CD4-positive, alpha-beta T cell (primary cell): ENCODE measurements at regions not wholly inside any gene's neighbourhood (a gene's known extent, or its start where the extent isn't known, plus 50 kb on each side); places are given as distances from the start of the nearest gene placed in this dataset.

ENCODE experiments used
- ATAC-seq: fragments of 200-7000 bp; cut with Tn5 transposase; one replicate; pipeline ENCODE4 v1.10.0; 2022; ENCODE audit warnings: mild to moderate bottlenecking; ENCODE audit not compliant: poor library complexity
- CTCF ChIA-PET: fragments of 350-600 bp; sonication (Branson Sonifier 250); formaldehyde crosslinking; loops from one replicate; lab custom pipeline; 2021; ENCODE audit warnings: antibody characterized with exemption, inconsistent platforms; lab: Charles Lee
- POLR2A ChIA-PET: fragments of 350-600 bp; sonication (Branson Sonifier 250); formaldehyde crosslinking; loops from one replicate; lab custom pipeline; 2021; ENCODE audit warnings: antibody characterized with exemption, inconsistent platforms; lab: Charles Lee
- DNase-seq, 14 experiments: peaks; one replicate each; pipeline ENCODE4 v3.0.0-alpha.2; 2013 to 2020; ENCODE audit warnings: mixed read lengths in 2 of 14
- H3K27ac ChIP-seq, 2 donors: one replicate each; pipeline versions ENCODE4 v1.5.1 to v1.7.0; 2013; ENCODE audit warnings: low read length in 2 of 2, low read depth in 1 of 2, mild to moderate bottlenecking in 1 of 2
- H3K27me3 ChIP-seq, 2 experiments: 1 replicate in 1 of 2; 2 replicates in 1 of 2; pipeline versions ENCODE4 v1.6.1 to v1.7.0; 2013; ENCODE audit warnings: low read length in 2 of 2, control low read depth in 1 of 2, mild to moderate bottlenecking in 1 of 2, moderate library complexity in 1 of 2; ENCODE audit not compliant: insufficient read depth in 2 of 2, control insufficient read depth in 1 of 2
- H3K36me3 ChIP-seq: one replicate; pipeline ENCODE4 v1.6.1; 2013; ENCODE audit warnings: low read length, control low read depth; ENCODE audit not compliant: insufficient read depth
- H3K4me1 ChIP-seq: one replicate; pipeline ENCODE4 v1.6.1; 2013; ENCODE audit warnings: low read length, control low read depth; ENCODE audit not compliant: insufficient read depth
- H3K4me3 ChIP-seq: one replicate; pipeline ENCODE4 v1.5.1; 2013; ENCODE audit warnings: mild to moderate bottlenecking, low read length, moderate library complexity
- H3K9me3 ChIP-seq, 2 experiments: 1 replicate in 1 of 2; 2 replicates in 1 of 2; pipeline versions ENCODE4 v1.6.1 to v1.7.0; 2013; ENCODE audit warnings: low read length in 2 of 2, mild to moderate bottlenecking in 2 of 2, control low read depth in 1 of 2, moderate library complexity in 1 of 2; ENCODE audit not compliant: control insufficient read depth in 1 of 2, insufficient read depth in 1 of 2
- H3K27ac Mint-ChIP-seq: one replicate; pipeline ENCODE4 v1.8.0; 2020; ENCODE audit warnings: mixed read lengths
- H3K27me3 Mint-ChIP-seq: one replicate; pipeline ENCODE4 v1.8.0; 2021; ENCODE audit warnings: mixed read lengths
- H3K36me3 Mint-ChIP-seq: one replicate; pipeline ENCODE4 v1.8.0; 2021; ENCODE audit warnings: low read depth, mixed read lengths
- H3K4me1 Mint-ChIP-seq: one replicate; pipeline ENCODE4 v1.8.0; 2021; ENCODE audit warnings: low read depth, mixed read lengths
- H3K4me3 Mint-ChIP-seq: one replicate; pipeline ENCODE4 v1.8.0; 2020; ENCODE audit warnings: mild to moderate bottlenecking, mixed read lengths
- H3K9me3 Mint-ChIP-seq: one replicate; pipeline ENCODE4 v1.8.0; 2020; ENCODE audit warnings: mixed read lengths
- CTCF ChIP-seq: fragments of 200-600 bp; IDR thresholded peaks from one replicate; pipeline ENCODE4 v1.8.0; 2022; ENCODE audit warnings: antibody characterized with exemption, mild to moderate bottlenecking
- intact Hi-C, 2 experiments: fragments of 100-400 bp; cut with DNase I in 1 of 2; cut with micrococcal nuclease in 1 of 2; formaldehyde crosslinking; loops; one replicate each; pipeline versions ENCODE4 v1.15.1 to v1.9.0; 2023 to 2025; cut with DNase I, micrococcal nuclease

GRCh38 chr5:93296338-93296737 lies 284.7 kb downstream of the NR2F1-AS1 start:
- no peak for ATAC-seq
- Mint-ChIP-seq H3K27me3 (no peaks in the 10 kb centered on the region), H3K4me1 (no peaks in the 10 kb centered on the region), H3K9me3 (peaks cover 3% of the 10 kb centered on the region), H3K36me3 (no peaks in the 10 kb centered on the region), H3K4me3 (no peak overlapping the region), H3K27ac (no peak overlapping the region)
- no peak for DNase-seq
- H3K27me3 ChIP-seq: no peaks in the 10 kb centered on the region
- intact Hi-C loops: no loop called here
- no peaks in the 10 kb centered on the region for H3K36me3 ChIP-seq
- ChIA-PET CTCF (no interaction called here), POLR2A (no interaction called here)
- H3K27ac ChIP-seq: no peak overlapping the region
- H3K4me1 ChIP-seq: no peaks in the 10 kb centered on the region
- no peak for TF ChIP-seq CTCF
- H3K9me3 ChIP-seq: no peaks in the 10 kb centered on the region
- H3K4me3 ChIP-seq: no peak overlapping the region

- H3K27me3 Mint-ChIP-seq: no peaks in the 10 kb centered on the region
- no peaks in the 10 kb centered on the region for H3K9me3 ChIP-seq
- H3K36me3 ChIP-seq: no peaks in the 10 kb centered on the region
- no peaks in the 10 kb centered on the region for H3K36me3 Mint-ChIP-seq
- no peak overlapping the region for H3K4me3 Mint-ChIP-seq
- no peaks in the 10 kb centered on the region for H3K4me1 ChIP-seq
- no peak overlapping the region for H3K27ac ChIP-seq
- no peaks in the 10 kb centered on the region for H3K4me1 Mint-ChIP-seq
- DNase-seq (no peak), ATAC-seq (no peak)
- no peak overlapping the region for H3K4me3 ChIP-seq
- ChIA-PET POLR2A (no interaction called here), CTCF (no interaction called here)
- H3K9me3 Mint-ChIP-seq: peaks cover 3% of the 10 kb centered on the region
- intact Hi-C loops: no loop called here
- no peaks in the 10 kb centered on the region for H3K27me3 ChIP-seq
- H3K27ac Mint-ChIP-seq: no peak overlapping the region
- no peak for TF ChIP-seq CTCF
Measured at GRCh38 chr5:93294996-93295395, 286.0 kb downstream of the NR2F1-AS1 start.

DNA sequence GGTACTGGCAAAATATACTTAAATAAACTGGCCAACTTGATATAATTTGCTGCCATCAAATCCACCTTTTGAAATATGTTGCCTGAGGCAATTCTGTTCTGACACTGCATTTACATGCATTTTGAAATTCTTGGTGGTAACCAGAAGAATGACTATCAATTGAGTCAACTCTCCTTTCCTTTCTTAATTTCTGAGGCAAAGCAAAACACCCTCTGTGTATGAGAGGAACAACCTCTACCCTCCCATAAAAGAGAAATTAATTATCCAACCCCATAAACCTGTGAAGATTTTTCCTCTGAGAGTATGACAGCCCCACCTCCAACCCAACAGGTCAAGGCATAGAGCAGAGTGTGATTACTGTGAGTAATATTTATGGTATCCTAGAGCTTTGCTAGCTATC lies 286.8 kb downstream of the NR2F1-AS1 start:
- no peak overlapping the region for H3K27ac Mint-ChIP-seq
- no peaks in the 10 kb centered on the region for H3K36me3 Mint-ChIP-seq
- no peaks in the 10 kb centered on the region for H3K4me1 Mint-ChIP-seq
- Histone ChIP-seq H3K27me3 (no peaks in the 10 kb centered on the region), H3K4me3 (no peak overlapping the region), H3K36me3 (no peaks in the 10 kb centered on the region), H3K27ac (no peak overlapping the region), H3K4me1 (no peaks in the 10 kb centered on the region), H3K9me3 (no peaks in the 10 kb centered on the region)
- peaks cover 3% of the 10 kb centered on the region for H3K9me3 Mint-ChIP-seq
- DNase-seq: no peak
- no peaks in the 10 kb centered on the region for H3K27me3 Mint-ChIP-seq
- no peak for TF ChIP-seq CTCF
- no peak for ATAC-seq
- ChIA-PET POLR2A (no interaction called here), CTCF (no interaction called here)
- no peak overlapping the region for H3K4me3 Mint-ChIP-seq
- intact Hi-C loops: no loop called here
